Neural progenitor cell (in vitro differentiated cells): ENCODE measurements at regions not wholly inside any gene's neighbourhood (a gene's known extent, or its start where the extent isn't known, plus 50 kb on each side); places are given as distances from the start of the nearest gene placed in this dataset.

Experiments
- DNase-seq: peaks from one replicate; pipeline ENCODE4 v3.0.0-alpha.2; 2016; ENCODE audit warnings: low spot score
- H2AFZ ChIP-seq: fragments of 200-600 bp; sonication (generic); replicated peaks from 2 replicates; pipeline ENCODE4 v1.6.1; 2016; ENCODE audit warnings: antibody characterized with exemption
- H3F3A ChIP-seq: fragments of 200-600 bp; sonication (generic); 2 replicates; pipeline ENCODE4 v1.6.1; 2016; ENCODE audit warnings: antibody characterized with exemption, low read depth
- H3K27ac ChIP-seq: fragments of 200-600 bp; sonication (generic); 2 replicates; pipeline ENCODE4 v1.5.1; 2016; ENCODE audit warnings: mild to moderate bottlenecking
- H3K27me3 ChIP-seq: fragments of 200-600 bp; sonication (generic); 2 replicates; pipeline ENCODE4 v1.6.1; 2016; ENCODE audit warnings: mild to moderate bottlenecking, moderate library complexity
- H3K36me3 ChIP-seq: fragments of 200-600 bp; sonication (generic); 2 replicates; pipeline ENCODE4 v1.5.1; 2016
- H3K4me1 ChIP-seq: fragments of 200-600 bp; sonication (generic); 2 replicates; pipeline ENCODE4 v1.6.1; 2016; ENCODE audit warnings: mixed run types
- H3K4me2 ChIP-seq: fragments of 200-600 bp; sonication (generic); 2 replicates; pipeline ENCODE4 v1.6.1; 2016
- H3K4me3 ChIP-seq: fragments of 200-600 bp; sonication (generic); 2 replicates; pipeline ENCODE4 v1.5.1; 2016
- H3K79me2 ChIP-seq: fragments of 200-600 bp; sonication (generic); 2 replicates; pipeline ENCODE4 v1.6.1; 2016; ENCODE audit warnings: low read depth
- H3K9ac ChIP-seq: fragments of 200-600 bp; sonication (generic); 2 replicates; pipeline ENCODE4 v1.6.1; 2016
- H3K9me3 ChIP-seq: fragments of 200-600 bp; sonication (generic); 2 replicates; pipeline ENCODE4 v1.5.1; 2016; ENCODE audit warnings: low read depth
- H4K20me1 ChIP-seq: fragments of 200-600 bp; sonication (generic); 2 replicates; pipeline ENCODE4 v1.6.1; 2016; ENCODE audit warnings: low read depth
- H3K27ac Mint-ChIP-seq: 3 replicates; pipeline ENCODE4 v1.8.0; 2021; ENCODE audit warnings: mixed read lengths
- H3K27me3 Mint-ChIP-seq: 2 replicates; pipeline ENCODE4 v1.8.0; 2022; ENCODE audit warnings: low read depth, mild to moderate bottlenecking, inconsistent platforms, moderate library complexity, mixed read lengths; ENCODE audit not compliant: insufficient read depth
- H3K36me3 Mint-ChIP-seq: 3 replicates; pipeline ENCODE4 v1.8.0; 2021; ENCODE audit warnings: mixed read lengths
- H3K4me1 Mint-ChIP-seq: 3 replicates; pipeline ENCODE4 v1.8.0; 2021; ENCODE audit warnings: mixed read lengths
- H3K4me3 Mint-ChIP-seq: 3 replicates; pipeline ENCODE4 v1.8.0; 2021; ENCODE audit warnings: mild to moderate bottlenecking, moderate library complexity, mixed read lengths
- H3K9me3 Mint-ChIP-seq: 3 replicates; pipeline ENCODE4 v1.8.0; 2020; ENCODE audit warnings: mixed read lengths
- CTCF ChIP-seq: fragments of 200-600 bp; sonication (generic); IDR thresholded peaks from 2 replicates; pipeline ENCODE4 v1.5.1; 2017; ENCODE audit warnings: antibody characterized with exemption, mild to moderate bottlenecking
- EZH2 ChIP-seq: fragments of 200-600 bp; sonication (generic); IDR thresholded peaks from 2 replicates; pipeline ENCODE4 v1.6.1; 2017; ENCODE audit warnings: antibody characterized with exemption, mild to moderate bottlenecking, moderate library complexity
- EZH2phosphoT487 ChIP-seq: fragments of 200-600 bp; sonication (generic); IDR thresholded peaks from 2 replicates; pipeline ENCODE4 v1.6.1; 2017; ENCODE audit warnings: antibody characterized with exemption

- Mint-ChIP-seq H3K4me3 (no peak overlapping the region), H3K9me3 (no peaks in the 10 kb centered on the region), H3K27ac (no peak overlapping the region), H3K27me3 (peaks cover 10% of the 10 kb centered on the region), H3K36me3 (no peaks in the 10 kb centered on the region), H3K4me1 (peaks cover 18% of the 10 kb centered on the region)
- Histone ChIP-seq H2AFZ (no peak overlapping the region), H3K4me1 (peaks cover 9% of the 10 kb centered on the region), H3K79me2 (no peaks in the 10 kb centered on the region), H4K20me1 (no peaks in the 10 kb centered on the region), H3K27ac (no peak overlapping the region), H3K4me2 (no peak overlapping the region), H3F3A (peaks cover 6% of the 10 kb centered on the region), H3K36me3 (no peaks in the 10 kb centered on the region), H3K4me3 (no peak overlapping the region), H3K9me3 (no peaks in the 10 kb centered on the region), H3K27me3 (no peaks in the 10 kb centered on the region), H3K9ac (no peak overlapping the region)
- TF ChIP-seq EZH2phosphoT487 (no peak), CTCF (no peak), EZH2 (no peak)
- no peak for DNase-seq
These were observed 75.2 kb upstream of the TP53I11 start for GRCh38 chr11:45025716-45026492.

- no peak overlapping the region for H3K27ac Mint-ChIP-seq
- no peaks in the 10 kb centered on the region for H3K9me3 Mint-ChIP-seq
- DNase-seq: no peak
- H3K9ac ChIP-seq: no peak overlapping the region
- peaks cover 11% of the 10 kb centered on the region for H3K27me3 Mint-ChIP-seq
- no peak overlapping the region for H3K4me2 ChIP-seq
- H3K36me3 ChIP-seq: no peaks in the 10 kb centered on the region
- no peaks in the 10 kb centered on the region for H3K27me3 ChIP-seq
- H3K27ac ChIP-seq: no peak overlapping the region
- H3K36me3 Mint-ChIP-seq: no peaks in the 10 kb centered on the region
- H3K4me3 Mint-ChIP-seq: no peak overlapping the region
- no peaks in the 10 kb centered on the region for H3K9me3 ChIP-seq
- peaks cover 3% of the 10 kb centered on the region for H3K4me1 ChIP-seq
- H3K79me2 ChIP-seq: no peaks in the 10 kb centered on the region
- TF ChIP-seq EZH2phosphoT487: no peak
- TF ChIP-seq CTCF: no peak
- TF ChIP-seq EZH2: no peak
- H3K4me1 Mint-ChIP-seq: peaks cover 12% of the 10 kb centered on the region
- H3K4me3 ChIP-seq: no peak overlapping the region
- H3F3A ChIP-seq: peaks cover 6% of the 10 kb centered on the region
- H2AFZ ChIP-seq: no peak overlapping the region
- no peaks in the 10 kb centered on the region for H4K20me1 ChIP-seq
These were observed 76.2 kb upstream of the TP53I11 start for GRCh38 chr11:45026835-45027234.

GRCh38 chr11:45027312-45027711, 76.6 kb upstream of the TP53I11 start:
- no peak for DNase-seq
- no peak overlapping the region for H3K4me3 Mint-ChIP-seq
- Histone ChIP-seq H3K27me3 (no peaks in the 10 kb centered on the region), H3K9ac (no peak overlapping the region), H3F3A (peaks cover 6% of the 10 kb centered on the region), H3K79me2 (no peaks in the 10 kb centered on the region), H3K4me2 (no peak overlapping the region), H3K9me3 (no peaks in the 10 kb centered on the region), H2AFZ (no peak overlapping the region), H3K27ac (no peak overlapping the region), H4K20me1 (no peaks in the 10 kb centered on the region), H3K4me3 (no peak overlapping the region), H3K4me1 (no peaks in the 10 kb centered on the region), H3K36me3 (no peaks in the 10 kb centered on the region)
- TF ChIP-seq EZH2 (no peak), EZH2phosphoT487 (no peak), CTCF (no peak)
- H3K36me3 Mint-ChIP-seq: no peaks in the 10 kb centered on the region
- peaks cover 12% of the 10 kb centered on the region for H3K27me3 Mint-ChIP-seq
- H3K27ac Mint-ChIP-seq: no peak overlapping the region
- H3K4me1 Mint-ChIP-seq: peaks cover 7% of the 10 kb centered on the region
- H3K9me3 Mint-ChIP-seq: no peaks in the 10 kb centered on the region
